H1 (cell line): ENCODE measurements at regions not wholly inside any gene's neighbourhood (a gene's known extent, or its start where the extent isn't known, plus 50 kb on each side); places are given as distances from the start of the nearest gene placed in this dataset.

ENCODE experiments used
- EP300 ChIP-seq, 2 experiments: IDR thresholded peaks; 1 replicate in 1 of 2; 2 replicates in 1 of 2; pipeline ENCODE4 v1.6.1; 2011 to 2012; ENCODE audit warnings: low read depth in 2 of 2, low read length in 2 of 2, mild to moderate bottlenecking in 2 of 2, borderline replicate concordance in 1 of 2, inconsistent platforms in 1 of 2, moderate library complexity in 1 of 2
- GABPA ChIP-seq: IDR thresholded peaks from 2 replicates; pipeline ENCODE4 v1.6.1; 2011; ENCODE audit warnings: mild to moderate bottlenecking, low read length, moderate library complexity, borderline replicate concordance; ENCODE audit not compliant: insufficient read depth
- PHF8 ChIP-seq: fragments of 200-600 bp; sonication (generic); conservative IDR thresholded peaks from 2 replicates; pipeline ENCODE4 v1.7.1; 2012; ENCODE audit warnings: low read depth, mild to moderate bottlenecking, inconsistent platforms, low read length, moderate library complexity
- POLR2A ChIP-seq, 2 experiments: IDR thresholded peaks; 1 replicate in 1 of 2; 2 replicates in 1 of 2; pipeline ENCODE4 v1.6.1; 2011; ENCODE audit warnings: low read depth in 2 of 2, low read length in 2 of 2, mild to moderate bottlenecking in 2 of 2; ENCODE audit errors: control extremely low read depth in 1 of 2
- POLR2AphosphoS5 ChIP-seq: IDR thresholded peaks from 2 replicates; pipeline ENCODE4 v1.6.1; 2011; ENCODE audit warnings: low read depth, low read length
- YY1 ChIP-seq: IDR thresholded peaks from 2 replicates; pipeline ENCODE4 v1.6.1; 2011; ENCODE audit warnings: low read depth, mild to moderate bottlenecking, low read length
- TF ChIP-seq, protein P1 (sequence below): IDR thresholded peaks from 2 replicates; pipeline ENCODE4 v1.6.1; 2012; ENCODE audit warnings: low read length, inconsistent platforms
- TF ChIP-seq, protein P2 (sequence below), 3 experiments: IDR thresholded peaks; 1 replicate in 2 of 3; 2 replicates in 1 of 3; pipeline versions ENCODE4 v1.5.1 to v1.6.1; 2011; ENCODE audit warnings: low read length in 3 of 3, mild to moderate bottlenecking in 3 of 3, inconsistent platforms in 2 of 3, low read depth in 1 of 3, moderate library complexity in 1 of 3; ENCODE audit not compliant: insufficient read depth in 1 of 3; ENCODE audit errors: control extremely low read depth in 1 of 3

DNA sequence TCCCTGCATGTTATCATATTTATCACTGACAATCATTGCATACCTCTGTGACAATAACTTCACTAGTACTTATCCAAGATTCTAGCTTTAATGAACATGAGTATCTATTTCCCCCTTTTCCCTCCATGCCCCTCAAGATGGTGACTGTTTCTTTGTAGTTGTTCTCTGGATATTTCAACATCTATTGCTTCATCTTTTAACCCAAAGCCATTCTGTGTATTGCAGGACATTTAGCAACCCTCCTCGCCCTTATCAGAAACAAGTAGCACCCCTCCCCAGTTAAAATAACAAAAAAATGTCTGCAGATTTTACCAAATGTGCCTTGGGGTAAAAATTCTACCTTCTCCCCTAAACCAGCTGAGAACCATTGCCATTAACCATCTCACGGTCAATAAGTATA, 979.8 kb upstream of the MANEA start:
- TF ChIP-seq EP300 (IDR thresholded peaks at IDR 0.05; ENCODE audit: borderline replicate concordance in 1 of 2, low read depth in 2 of 2, low read length in 2 of 2) (no peak), YY1 (no peak), POLR2AphosphoS5 (no peak), POLR2A (IDR thresholded peaks at IDR 0.05; ENCODE audit: control extremely low read depth in 1 of 2, low read depth in 2 of 2, low read length in 2 of 2) (no peak), PHF8 (no peak), GABPA (no peak)
- TF ChIP-seq, protein P1, sequence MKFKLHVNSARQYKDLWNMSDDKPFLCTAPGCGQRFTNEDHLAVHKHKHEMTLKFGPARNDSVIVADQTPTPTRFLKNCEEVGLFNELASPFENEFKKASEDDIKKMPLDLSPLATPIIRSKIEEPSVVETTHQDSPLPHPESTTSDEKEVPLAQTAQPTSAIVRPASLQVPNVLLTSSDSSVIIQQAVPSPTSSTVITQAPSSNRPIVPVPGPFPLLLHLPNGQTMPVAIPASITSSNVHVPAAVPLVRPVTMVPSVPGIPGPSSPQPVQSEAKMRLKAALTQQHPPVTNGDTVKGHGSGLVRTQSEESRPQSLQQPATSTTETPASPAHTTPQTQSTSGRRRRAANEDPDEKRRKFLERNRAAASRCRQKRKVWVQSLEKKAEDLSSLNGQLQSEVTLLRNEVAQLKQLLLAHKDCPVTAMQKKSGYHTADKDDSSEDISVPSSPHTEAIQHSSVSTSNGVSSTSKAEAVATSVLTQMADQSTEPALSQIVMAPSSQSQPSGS = no peak
- TF ChIP-seq, protein P2, sequence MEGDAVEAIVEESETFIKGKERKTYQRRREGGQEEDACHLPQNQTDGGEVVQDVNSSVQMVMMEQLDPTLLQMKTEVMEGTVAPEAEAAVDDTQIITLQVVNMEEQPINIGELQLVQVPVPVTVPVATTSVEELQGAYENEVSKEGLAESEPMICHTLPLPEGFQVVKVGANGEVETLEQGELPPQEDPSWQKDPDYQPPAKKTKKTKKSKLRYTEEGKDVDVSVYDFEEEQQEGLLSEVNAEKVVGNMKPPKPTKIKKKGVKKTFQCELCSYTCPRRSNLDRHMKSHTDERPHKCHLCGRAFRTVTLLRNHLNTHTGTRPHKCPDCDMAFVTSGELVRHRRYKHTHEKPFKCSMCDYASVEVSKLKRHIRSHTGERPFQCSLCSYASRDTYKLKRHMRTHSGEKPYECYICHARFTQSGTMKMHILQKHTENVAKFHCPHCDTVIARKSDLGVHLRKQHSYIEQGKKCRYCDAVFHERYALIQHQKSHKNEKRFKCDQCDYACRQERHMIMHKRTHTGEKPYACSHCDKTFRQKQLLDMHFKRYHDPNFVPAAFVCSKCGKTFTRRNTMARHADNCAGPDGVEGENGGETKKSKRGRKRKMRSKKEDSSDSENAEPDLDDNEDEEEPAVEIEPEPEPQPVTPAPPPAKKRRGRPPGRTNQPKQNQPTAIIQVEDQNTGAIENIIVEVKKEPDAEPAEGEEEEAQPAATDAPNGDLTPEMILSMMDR (IDR thresholded peaks at IDR 0.05; ENCODE audit: control extremely low read depth in 1 of 3, insufficient read depth in 1 of 3, low read depth in 1 of 3, low read length in 3 of 3) = no peak
